ENCODE measurements at regions not wholly inside any gene's neighbourhood (a gene's known extent, or its start where the extent isn't known, plus 50 kb on each side); places are given as distances from the start of the nearest gene placed in this dataset.

- DNase-seq (ENCODE audit: low read depth, low spot score), result no peak
- POLR2A ChIA-PET, result no interaction called here
- no peak overlapping the region for H3K4me3 ChIP-seq (ENCODE audit: low read depth, low read length)
- no peak for TF ChIP-seq CTCF (IDR thresholded peaks at IDR 0.05; ENCODE audit: low read depth, low read length)
- H3K27ac ChIP-seq (ENCODE audit: low read depth, low read length), result no peak overlapping the region
- no peaks in the 10 kb centered on the region for H3K27me3 ChIP-seq (ENCODE audit: control insufficient read depth, insufficient read depth, low read length)
- H3K9me3 ChIP-seq (ENCODE audit: control insufficient read depth, insufficient read depth, low read length), result no peaks in the 10 kb centered on the region; the same call in 1 of the 2 replicates
- CTCF ChIA-PET, result no interaction called here
These were observed 778.0 kb upstream of the NECTIN3 start for GRCh38 chr3:110293660-110294059.

- Histone ChIP-seq H3K4me3 (ENCODE audit: low read depth, low read length) (no peak overlapping the region), H3K9me3 (ENCODE audit: control insufficient read depth, insufficient read depth, low read length) (no peaks in the 10 kb centered on the region; the same call in 1 of the 2 replicates), H3K27me3 (ENCODE audit: control insufficient read depth, insufficient read depth, low read length) (no peaks in the 10 kb centered on the region), H3K27ac (ENCODE audit: low read depth, low read length) (no peak overlapping the region)
- no peak for DNase-seq (ENCODE audit: low read depth, low spot score)
- no peak for TF ChIP-seq CTCF (IDR thresholded peaks at IDR 0.05; ENCODE audit: low read depth, low read length)
- ChIA-PET POLR2A (no interaction called here), CTCF (no interaction called here)
These were observed 774.7 kb upstream of the NECTIN3 start for GRCh38 chr3:110296885-110297284.

- no peak overlapping the region for H3K4me3 ChIP-seq (ENCODE audit: low read depth, low read length)
- ChIA-PET CTCF (interaction anchor here (1.6 kb wide), 1 partner anchor 9 kb away, joined by 3 read pairs; no protein-coding TSS in a partner anchor), POLR2A (no interaction called here)
- H3K27ac ChIP-seq (ENCODE audit: low read depth, low read length), result no peak overlapping the region
- H3K9me3 ChIP-seq (ENCODE audit: control insufficient read depth, insufficient read depth, low read length), result no peaks in the 10 kb centered on the region
- H3K27me3 ChIP-seq (ENCODE audit: control insufficient read depth, insufficient read depth, low read length), result no peaks in the 10 kb centered on the region
- TF ChIP-seq CTCF (IDR thresholded peaks at IDR 0.05; ENCODE audit: low read depth, low read length), result no peak
- DNase-seq (ENCODE audit: low read depth, low spot score), result no peak
These were observed 769.8 kb upstream of the NECTIN3 start for GRCh38 chr3:110301781-110302180.

GRCh38 chr3:110307065-110307809, 764.4 kb upstream of the NECTIN3 start:
- Histone ChIP-seq H3K4me3 (ENCODE audit: low read depth, low read length) (no peak overlapping the region), H3K27ac (ENCODE audit: low read depth, low read length) (no peak overlapping the region), H3K9me3 (ENCODE audit: control insufficient read depth, insufficient read depth, low read length) (no peaks in the 10 kb centered on the region), H3K27me3 (ENCODE audit: control insufficient read depth, insufficient read depth, low read length) (no peaks in the 10 kb centered on the region)
- CTCF ChIA-PET, result interaction anchor here (0.6 kb wide), 1 partner anchor 773 kb away, joined by 4 read pairs; no protein-coding TSS in a partner anchor
- TF ChIP-seq CTCF (IDR thresholded peaks at IDR 0.05; ENCODE audit: low read depth, low read length), result no peak
- peak; percentile 26 for DNase-seq (ENCODE audit: low read depth, low spot score)
- POLR2A ChIA-PET, result no interaction called here

GRCh38 chr3:110311541-110311940, 760.1 kb upstream of the NECTIN3 start:
- TF ChIP-seq CTCF (IDR thresholded peaks at IDR 0.05; ENCODE audit: low read depth, low read length), result no peak
- ChIA-PET POLR2A (no interaction called here), CTCF (interaction anchor here (1.4 kb wide), 1 partner anchor 769 kb away, joined by 3 read pairs; no protein-coding TSS in a partner anchor)
- H3K27me3 ChIP-seq (ENCODE audit: control insufficient read depth, insufficient read depth, low read length), result no peaks in the 10 kb centered on the region
- DNase-seq (ENCODE audit: low read depth, low spot score), result no peak
- no peak overlapping the region for H3K27ac ChIP-seq (ENCODE audit: low read depth, low read length)
- H3K9me3 ChIP-seq (ENCODE audit: control insufficient read depth, insufficient read depth, low read length), result no peaks in the 10 kb centered on the region
- H3K4me3 ChIP-seq (ENCODE audit: low read depth, low read length), result no peak overlapping the region

All from AG04450 (cell line).